ENCODE measurements at regions not wholly inside any gene's neighbourhood (a gene's known extent, or its start where the extent isn't known, plus 50 kb on each side); places are given as distances from the start of the nearest gene placed in this dataset.

DNA sequence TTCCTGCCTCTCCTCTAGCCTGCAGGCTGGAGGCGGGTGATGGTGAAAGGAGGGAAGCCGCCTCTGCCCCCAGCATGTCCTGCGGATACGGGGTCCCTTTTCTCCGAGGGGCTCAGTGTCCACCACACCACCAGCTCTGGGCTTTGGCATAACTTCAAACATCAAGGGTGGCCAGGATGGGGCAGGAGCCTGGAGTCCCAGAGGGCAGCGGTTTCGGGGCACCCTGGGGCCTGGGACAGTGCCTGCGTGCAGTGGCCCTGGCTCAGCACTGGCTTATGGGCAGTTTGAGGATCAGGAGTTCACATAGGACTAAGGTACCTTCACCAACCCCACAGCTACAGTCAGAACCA, 85.5 kb upstream of the GPC1 start:
- TF ChIP-seq, protein P1, sequence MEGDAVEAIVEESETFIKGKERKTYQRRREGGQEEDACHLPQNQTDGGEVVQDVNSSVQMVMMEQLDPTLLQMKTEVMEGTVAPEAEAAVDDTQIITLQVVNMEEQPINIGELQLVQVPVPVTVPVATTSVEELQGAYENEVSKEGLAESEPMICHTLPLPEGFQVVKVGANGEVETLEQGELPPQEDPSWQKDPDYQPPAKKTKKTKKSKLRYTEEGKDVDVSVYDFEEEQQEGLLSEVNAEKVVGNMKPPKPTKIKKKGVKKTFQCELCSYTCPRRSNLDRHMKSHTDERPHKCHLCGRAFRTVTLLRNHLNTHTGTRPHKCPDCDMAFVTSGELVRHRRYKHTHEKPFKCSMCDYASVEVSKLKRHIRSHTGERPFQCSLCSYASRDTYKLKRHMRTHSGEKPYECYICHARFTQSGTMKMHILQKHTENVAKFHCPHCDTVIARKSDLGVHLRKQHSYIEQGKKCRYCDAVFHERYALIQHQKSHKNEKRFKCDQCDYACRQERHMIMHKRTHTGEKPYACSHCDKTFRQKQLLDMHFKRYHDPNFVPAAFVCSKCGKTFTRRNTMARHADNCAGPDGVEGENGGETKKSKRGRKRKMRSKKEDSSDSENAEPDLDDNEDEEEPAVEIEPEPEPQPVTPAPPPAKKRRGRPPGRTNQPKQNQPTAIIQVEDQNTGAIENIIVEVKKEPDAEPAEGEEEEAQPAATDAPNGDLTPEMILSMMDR (IDR thresholded peaks at IDR 0.05) = no peak
- Histone ChIP-seq H3K9me3 (ENCODE audit: control insufficient read depth in 1 of 2, insufficient read depth in 1 of 2, low read length in 2 of 2) (peaks cover 0 to 16% of the 10 kb centered on the region in 2 experiments), H3K4me1 (ENCODE audit: insufficient read depth, low read length) (no peaks in the 10 kb centered on the region), H3K36me3 (ENCODE audit: insufficient read depth, low read length) (no peaks in the 10 kb centered on the region), H3K27me3 (ENCODE audit: control insufficient read depth in 1 of 2, insufficient read depth in 2 of 2, low read length in 2 of 2) (no peaks in the 10 kb centered on the region), H3K4me3 (ENCODE audit: low read length) (no peak overlapping the region), H3K27ac (ENCODE audit: low read depth in 1 of 2, low read length in 2 of 2) (no peak overlapping the region)
- Mint-ChIP-seq H3K4me3 (no peak overlapping the region), H3K4me1 (ENCODE audit: low read depth) (no peaks in the 10 kb centered on the region), H3K27ac (no peak overlapping the region), H3K27me3 (peaks cover 4% of the 10 kb centered on the region), H3K36me3 (ENCODE audit: low read depth) (no peaks in the 10 kb centered on the region), H3K9me3 (no peaks in the 10 kb centered on the region)
- ATAC-seq (ENCODE audit: poor library complexity) = no peak
- CTCF ChIA-PET = no interaction called here
- intact Hi-C loops (cut with DNase I, micrococcal nuclease) = no loop called here
- POLR2A ChIA-PET = no interaction called here
- no peak for DNase-seq

DNA sequence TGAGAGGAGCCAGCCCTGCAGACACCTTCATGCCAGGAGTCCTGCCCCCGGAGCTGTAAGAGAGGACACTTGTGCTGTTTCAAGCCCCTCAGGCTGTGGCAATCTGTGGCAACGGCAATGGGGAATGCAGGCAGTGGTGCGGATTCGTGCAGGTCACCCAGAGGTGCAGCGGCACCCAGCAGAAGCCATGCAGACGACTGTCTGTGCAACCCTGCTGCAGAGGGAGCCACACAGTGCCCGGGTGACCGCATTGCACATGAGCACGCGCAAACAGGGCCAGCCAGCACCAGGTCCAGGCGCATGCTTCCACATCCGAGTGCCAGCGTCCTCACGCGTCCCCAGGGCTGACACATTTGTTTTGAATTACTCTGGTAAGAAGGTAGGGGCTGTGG, 84.8 kb upstream of the GPC1 start:
- Mint-ChIP-seq H3K27me3 (peaks cover 4% of the 10 kb centered on the region), H3K4me1 (ENCODE audit: low read depth) (no peaks in the 10 kb centered on the region), H3K4me3 (no peak overlapping the region), H3K36me3 (ENCODE audit: low read depth) (no peaks in the 10 kb centered on the region), H3K27ac (no peak overlapping the region), H3K9me3 (no peaks in the 10 kb centered on the region)
- peaks cover 0 to 15% of the 10 kb centered on the region in 2 experiments for H3K9me3 ChIP-seq (ENCODE audit: control insufficient read depth in 1 of 2, insufficient read depth in 1 of 2, low read length in 2 of 2)
- ChIA-PET POLR2A (no interaction called here), CTCF (no interaction called here)
- intact Hi-C loops (cut with DNase I, micrococcal nuclease) = no loop called here
- no peaks in the 10 kb centered on the region for H3K27me3 ChIP-seq (ENCODE audit: control insufficient read depth in 1 of 2, insufficient read depth in 2 of 2, low read length in 2 of 2)
- DNase-seq (no peak), ATAC-seq (ENCODE audit: poor library complexity) (no peak)
- H3K4me1 ChIP-seq (ENCODE audit: insufficient read depth, low read length) = no peaks in the 10 kb centered on the region
- TF ChIP-seq, protein P1 (IDR thresholded peaks at IDR 0.05) = no peak
- no peak overlapping the region for H3K4me3 ChIP-seq (ENCODE audit: low read length)
- no peaks in the 10 kb centered on the region for H3K36me3 ChIP-seq (ENCODE audit: insufficient read depth, low read length)
- no peak overlapping the region for H3K27ac ChIP-seq (ENCODE audit: low read depth in 1 of 2, low read length in 2 of 2)

DNA sequence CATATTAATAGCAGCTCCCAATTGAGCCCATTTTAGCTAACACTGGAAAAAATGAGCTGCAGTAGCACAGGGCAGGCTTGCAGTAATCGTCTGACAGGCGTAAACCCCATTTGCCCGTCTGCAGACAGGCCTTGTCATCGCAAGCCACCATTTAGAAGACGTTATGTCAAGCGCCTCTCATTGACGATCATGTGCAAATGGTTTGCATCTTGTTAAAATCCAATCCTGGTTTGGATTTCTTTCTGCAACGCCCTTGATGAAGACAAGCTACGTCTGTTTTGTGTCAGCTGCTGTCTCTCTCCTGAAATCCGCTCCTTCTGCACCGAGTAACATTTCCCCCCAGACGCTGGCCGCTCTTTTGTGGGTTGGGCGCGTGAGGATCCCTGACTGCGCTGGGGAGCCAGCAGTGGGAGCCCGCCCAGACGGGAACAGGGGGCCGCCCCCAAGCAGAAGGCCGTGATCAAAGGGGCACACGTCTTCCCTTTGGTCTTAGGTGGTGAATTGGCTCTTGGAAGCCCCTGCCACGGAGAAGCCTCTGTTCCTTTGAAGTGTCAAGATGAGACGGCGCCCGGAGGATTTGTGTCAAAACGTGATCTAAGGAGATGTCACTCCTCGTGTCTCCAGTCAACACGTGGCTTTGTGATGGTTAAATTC, 84.2 kb upstream of the GPC1 start:
- Histone ChIP-seq H3K36me3 (ENCODE audit: insufficient read depth, low read length) (no peaks in the 10 kb centered on the region), H3K4me3 (ENCODE audit: low read length) (no peak overlapping the region), H3K27me3 (ENCODE audit: control insufficient read depth in 1 of 2, insufficient read depth in 2 of 2, low read length in 2 of 2) (no peaks in the 10 kb centered on the region), H3K27ac (ENCODE audit: low read depth in 1 of 2, low read length in 2 of 2) (no peak overlapping the region), H3K9me3 (ENCODE audit: control insufficient read depth in 1 of 2, insufficient read depth in 1 of 2, low read length in 2 of 2) (peaks cover 0 to 13% of the 10 kb centered on the region in 2 experiments), H3K4me1 (ENCODE audit: insufficient read depth, low read length) (no peaks in the 10 kb centered on the region)
- Mint-ChIP-seq H3K27ac (no peak overlapping the region), H3K4me3 (no peak overlapping the region), H3K9me3 (no peaks in the 10 kb centered on the region), H3K36me3 (ENCODE audit: low read depth) (no peaks in the 10 kb centered on the region), H3K27me3 (peaks cover 4% of the 10 kb centered on the region), H3K4me1 (ENCODE audit: low read depth) (no peaks in the 10 kb centered on the region)
- DNase-seq = no peak
- CTCF ChIA-PET = no interaction called here
- ATAC-seq (ENCODE audit: poor library complexity) = no peak
- intact Hi-C loops (cut with DNase I, micrococcal nuclease) = no loop called here
- POLR2A ChIA-PET = no interaction called here
- TF ChIP-seq, protein P1 (IDR thresholded peaks at IDR 0.05) = no peak

Measured in CD4-positive, alpha-beta T cell (primary cell).